Stimulated activated CD8-positive, alpha-beta memory T cell treated with anti-CD3 and anti-CD28 coated beads, Interleukin-2, amount 100 ng/mL, for 1 hour (primary cell): ENCODE measurements at regions not wholly inside any gene's neighbourhood (a gene's known extent, or its start where the extent isn't known, plus 50 kb on each side); places are given as distances from the start of the nearest gene placed in this dataset.
"Not testable (repeated sequence)": the region's sequence is repeated elsewhere in the genome, so short reads cannot be mapped to it uniquely, and the experiment has no call there.

Source experiments
- DNase-seq, 2 donors: peaks; one replicate each; pipeline ENCODE4 v3.0.0-alpha.2; 2020; ENCODE audit warnings: low read depth in 2 of 2

DNA sequence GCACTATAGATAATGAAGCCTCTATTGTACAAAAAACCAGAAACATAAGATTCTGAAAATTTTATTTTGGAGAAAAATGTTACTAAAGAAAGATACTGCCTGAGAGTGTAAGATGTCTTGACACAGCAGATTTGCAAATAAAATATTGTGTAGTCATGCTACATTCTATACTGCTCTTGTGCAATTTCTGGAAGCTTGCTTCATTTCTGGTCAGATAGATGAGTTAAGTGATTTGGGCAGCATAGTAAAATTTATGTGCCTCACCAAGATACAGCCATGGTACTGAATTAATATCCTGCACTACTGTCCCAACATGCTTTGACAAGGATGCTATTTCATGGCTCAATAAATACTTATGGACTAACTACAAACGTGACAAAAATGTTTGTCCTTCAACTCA, 55.1 kb upstream of the STARD13 start:
- no peak for DNase-seq

DNA sequence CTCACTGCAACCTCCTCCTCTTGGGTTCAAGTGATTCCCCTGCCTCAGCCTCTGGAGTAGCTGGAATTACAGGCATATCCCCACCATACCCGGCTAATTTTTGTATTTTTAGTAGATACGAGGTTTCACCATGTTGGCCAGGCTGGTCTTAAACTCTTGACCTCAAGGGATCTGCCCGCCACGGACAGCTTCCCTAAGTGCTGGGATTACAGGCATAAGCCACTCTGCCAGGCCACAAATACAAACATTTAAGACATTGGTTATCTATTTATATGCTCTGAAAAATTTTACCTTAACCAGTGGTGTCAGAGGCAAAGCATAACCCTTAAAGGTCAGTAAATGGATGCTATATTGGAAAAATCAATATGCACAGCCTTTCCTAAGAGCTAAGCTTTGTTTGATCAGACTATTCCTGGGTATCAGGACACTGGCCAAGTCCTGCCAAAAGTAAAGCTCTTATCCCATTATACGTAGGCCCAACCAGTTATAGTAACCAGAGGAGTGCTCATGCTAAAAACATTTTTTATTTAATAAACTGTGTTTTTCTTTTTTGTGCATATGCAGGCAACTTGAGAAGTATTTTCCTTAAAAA, 56.4 kb upstream of the STARD13 start:
- DNase-seq, result no peak

DNA sequence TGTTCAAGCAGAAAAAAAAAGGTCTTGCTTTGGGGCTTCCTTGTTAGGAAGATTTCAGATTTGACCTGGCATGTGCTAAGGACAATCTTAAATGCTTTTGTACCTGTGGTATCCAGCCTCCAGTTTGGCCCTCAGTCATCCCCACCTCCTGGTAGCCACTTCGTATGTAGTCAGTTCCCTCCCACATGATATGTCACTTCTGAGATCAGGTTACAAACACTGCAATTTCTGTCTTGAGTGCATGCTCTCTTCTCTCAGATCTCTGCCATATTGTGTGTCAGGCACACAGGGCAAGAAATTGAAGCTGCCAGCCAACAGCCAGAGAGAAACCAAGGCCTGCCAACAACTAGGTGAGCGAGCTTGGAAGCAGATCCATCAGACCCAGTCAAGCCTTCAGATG, 60.3 kb upstream of the STARD13 start:
- DNase-seq, result no peak

DNA sequence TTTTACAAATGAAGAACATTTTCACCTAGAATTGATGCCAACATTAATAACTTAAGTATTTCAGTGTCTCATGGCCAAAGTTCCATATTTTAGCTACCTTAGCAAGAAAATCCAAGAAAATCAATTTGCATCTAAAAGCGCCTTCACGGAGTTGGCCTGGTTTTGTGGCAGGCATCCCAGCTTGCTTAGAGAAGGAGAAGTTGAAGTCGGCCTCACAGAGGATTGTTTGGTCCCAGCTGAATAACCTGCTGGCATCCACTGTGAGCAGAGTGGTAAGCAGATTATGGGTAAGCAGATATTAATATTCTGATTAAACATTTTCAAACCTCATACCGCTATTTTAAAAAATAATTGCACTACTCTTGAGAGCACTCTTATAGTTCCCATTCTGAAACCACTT, 62.3 kb upstream of the STARD13 start:
- DNase-seq, result no peak

DNA sequence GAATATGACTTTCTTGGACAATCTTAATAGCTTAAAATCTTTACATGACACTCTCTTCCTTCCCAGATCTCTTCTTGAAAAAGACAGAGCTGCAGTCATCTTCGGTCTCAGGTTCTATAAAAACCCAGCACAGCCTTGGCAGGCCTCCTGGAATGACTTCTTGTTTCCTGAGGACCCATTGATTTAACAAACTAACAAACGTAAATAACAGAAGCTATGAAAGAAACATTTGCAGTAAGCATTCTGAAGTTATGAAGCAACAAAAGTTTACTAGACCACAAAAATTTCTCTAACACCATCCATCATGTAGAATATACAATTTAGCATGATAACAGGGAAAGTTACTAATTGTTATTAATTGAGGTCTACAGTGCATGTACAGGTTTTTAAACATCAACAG, 62.8 kb upstream of the STARD13 start:
- DNase-seq, result no peak

DNA sequence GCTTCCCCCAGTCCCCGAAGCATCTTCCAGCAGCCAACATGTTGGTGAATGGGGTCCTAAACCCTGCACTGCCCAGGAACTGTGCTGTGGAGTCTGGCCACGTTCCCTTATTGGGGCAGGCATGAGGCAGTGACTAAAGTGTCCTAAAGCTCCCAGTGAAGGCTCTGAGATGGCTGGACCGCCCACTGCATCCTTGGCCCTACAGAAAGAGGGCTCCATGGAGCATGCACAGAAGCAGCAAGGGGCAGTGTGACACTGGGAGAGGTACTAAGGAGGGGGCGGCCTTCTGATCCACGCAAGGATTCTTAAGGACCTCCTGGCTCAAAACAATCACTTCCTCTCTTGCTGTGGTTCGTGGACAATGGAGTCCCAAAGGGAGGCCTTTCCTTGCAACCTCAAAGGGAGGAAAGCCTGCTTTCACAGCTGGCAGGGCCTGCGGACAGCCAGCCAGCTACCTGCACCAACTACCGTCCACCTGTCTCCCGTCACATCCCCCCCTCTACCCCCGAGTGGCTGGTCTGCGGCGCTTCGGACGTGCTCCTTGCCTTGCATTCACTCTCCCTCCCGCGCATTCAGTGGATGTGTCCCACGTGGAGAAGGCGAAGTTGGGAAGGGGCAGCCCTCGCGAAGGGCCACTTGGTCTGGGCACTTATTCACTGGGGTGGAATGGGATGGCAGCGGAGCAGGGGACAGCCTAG, 63.9 kb upstream of the STARD13 start:
- DNase-seq, result no peak

DNA sequence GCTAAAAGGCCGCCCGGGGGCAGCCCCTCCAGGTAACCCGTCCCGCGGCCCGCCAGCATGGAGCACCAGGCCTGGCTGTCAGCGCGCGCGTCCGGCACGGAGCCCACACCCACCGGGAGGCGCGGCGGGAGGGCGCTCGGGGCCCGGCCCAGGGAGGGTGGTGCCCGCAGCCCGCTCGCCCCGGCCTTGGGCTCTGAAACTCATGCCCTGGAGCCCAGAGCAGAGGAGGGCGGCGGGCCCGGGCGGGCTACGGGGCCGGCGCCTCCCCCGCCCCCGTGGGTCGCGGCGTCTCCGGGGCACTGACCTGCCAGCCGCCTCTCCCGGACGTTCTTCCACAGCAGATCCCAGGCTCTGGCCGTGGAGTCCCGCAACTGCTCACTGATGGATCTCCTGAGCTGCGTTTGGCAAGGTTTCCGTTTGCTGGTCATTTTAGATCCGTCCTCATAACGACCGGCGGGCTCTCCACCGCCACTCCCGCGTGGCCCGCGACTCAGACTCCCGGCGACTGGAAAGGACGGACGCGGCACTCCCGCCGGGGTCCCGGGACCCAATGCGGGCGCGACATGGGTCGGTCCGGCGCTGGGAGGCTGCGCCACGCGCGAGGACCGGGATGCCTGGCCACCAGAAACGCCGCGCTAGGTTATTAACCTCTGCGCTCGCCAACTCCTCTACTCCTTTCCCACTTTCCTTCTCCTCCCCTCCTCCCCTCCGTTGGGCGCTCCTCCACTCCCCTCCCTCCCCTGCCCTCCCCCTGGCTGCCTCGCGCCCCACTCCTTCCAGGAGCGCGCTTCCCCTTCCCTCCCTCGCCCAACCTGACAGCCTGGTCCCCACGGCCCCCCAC, 64.7 kb upstream of the STARD13 start:
- DNase-seq, result no peak

DNA sequence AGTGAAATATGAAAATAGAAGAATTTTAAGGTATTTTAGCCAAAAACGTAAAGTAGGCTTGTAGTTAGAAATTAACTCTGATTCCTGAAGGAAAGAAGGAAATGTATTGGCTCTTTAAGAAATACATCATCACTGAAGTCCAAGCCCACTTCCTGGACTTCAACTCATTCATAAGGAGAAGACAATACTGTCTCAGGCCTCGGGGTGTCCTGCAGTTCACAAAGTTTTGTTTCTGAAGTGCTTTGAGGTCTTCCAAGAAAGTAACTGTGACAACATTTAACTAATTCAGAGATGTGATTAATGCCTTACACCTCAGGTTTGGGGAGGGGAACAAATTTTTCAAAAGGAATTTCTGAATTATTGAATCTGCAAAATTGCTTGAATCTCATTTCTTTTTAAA, 65.8 kb upstream of the STARD13 start:
- no peak for DNase-seq

DNA sequence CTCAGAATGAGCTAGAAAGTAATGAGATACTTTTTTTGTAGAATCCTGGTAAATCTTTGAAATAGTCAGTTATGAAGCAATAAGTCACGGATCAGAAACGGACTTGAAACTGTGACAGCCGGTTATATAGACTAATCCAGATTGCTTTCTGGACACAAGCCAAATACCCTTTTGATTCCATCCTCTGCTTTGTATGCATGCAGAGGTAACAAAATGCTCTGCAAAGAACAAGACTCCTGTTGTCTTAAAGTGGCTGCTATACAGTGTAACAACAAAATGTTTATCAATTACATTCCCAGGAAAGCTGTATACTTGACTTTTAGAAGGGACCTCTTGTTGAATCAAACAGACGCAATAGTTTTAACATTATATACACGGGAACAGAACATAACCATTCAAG, 66.5 kb upstream of the STARD13 start:
- DNase-seq, result no peak

DNA sequence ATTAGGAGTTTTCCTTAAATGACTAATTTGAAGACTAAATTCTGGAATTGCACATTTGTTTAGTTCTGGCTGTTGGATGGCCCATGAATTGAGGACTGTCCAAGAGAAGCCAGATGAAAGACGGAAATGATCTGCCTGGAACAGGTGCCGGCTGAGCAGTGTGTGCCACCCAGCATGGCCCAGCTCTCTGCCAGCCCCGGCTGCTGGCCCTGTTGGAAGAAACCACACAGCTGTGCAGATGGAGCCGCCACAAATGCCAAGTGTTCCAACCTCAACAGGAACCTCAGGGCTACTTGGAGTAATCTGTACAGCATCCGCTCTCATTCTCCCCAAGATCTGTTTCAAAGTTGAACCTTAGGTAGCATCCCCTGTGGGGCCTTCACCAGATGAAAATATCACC, 67.0 kb upstream of the STARD13 start:
- DNase-seq, result no peak

DNA sequence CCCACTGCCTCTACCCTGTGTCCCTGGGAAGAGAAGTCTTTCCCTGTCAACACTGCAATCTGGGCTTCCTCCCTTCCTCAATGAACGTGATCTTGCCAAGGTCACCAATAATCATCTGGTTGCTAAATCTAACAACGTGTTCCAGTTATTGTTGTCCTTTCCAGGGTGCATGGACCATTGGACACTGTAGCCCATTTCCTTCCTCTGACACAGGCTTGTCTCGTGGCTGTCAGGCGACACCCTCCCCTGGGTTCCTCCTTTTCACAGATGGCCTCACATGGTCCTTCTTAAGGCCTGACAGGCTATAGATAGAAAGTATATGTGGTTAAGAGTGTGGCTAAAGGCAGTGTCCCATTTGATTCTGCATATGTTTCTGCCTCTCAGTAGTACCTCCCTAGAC, 67.7 kb upstream of the STARD13 start:
- DNase-seq, result no peak

DNA sequence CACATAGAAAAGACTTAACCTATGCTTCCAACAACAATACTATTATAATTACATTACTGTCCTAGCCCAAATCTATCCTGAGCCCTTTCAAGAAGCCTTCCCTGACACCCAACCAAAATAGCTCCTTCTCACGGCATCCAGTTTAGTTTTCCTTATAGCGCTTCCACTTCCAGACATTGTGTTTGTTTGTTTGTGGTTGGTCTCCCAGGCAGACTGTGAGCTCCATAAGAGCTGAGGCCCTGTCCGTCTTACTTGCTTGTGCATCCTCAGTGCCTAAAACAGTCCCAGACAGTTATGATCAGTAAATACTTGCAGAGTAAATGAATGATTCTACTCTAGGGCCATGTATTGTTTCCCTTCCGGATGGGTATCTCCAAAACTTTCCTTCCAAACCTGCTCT, 68.1 kb upstream of the STARD13 start:
- no peak for DNase-seq

DNA sequence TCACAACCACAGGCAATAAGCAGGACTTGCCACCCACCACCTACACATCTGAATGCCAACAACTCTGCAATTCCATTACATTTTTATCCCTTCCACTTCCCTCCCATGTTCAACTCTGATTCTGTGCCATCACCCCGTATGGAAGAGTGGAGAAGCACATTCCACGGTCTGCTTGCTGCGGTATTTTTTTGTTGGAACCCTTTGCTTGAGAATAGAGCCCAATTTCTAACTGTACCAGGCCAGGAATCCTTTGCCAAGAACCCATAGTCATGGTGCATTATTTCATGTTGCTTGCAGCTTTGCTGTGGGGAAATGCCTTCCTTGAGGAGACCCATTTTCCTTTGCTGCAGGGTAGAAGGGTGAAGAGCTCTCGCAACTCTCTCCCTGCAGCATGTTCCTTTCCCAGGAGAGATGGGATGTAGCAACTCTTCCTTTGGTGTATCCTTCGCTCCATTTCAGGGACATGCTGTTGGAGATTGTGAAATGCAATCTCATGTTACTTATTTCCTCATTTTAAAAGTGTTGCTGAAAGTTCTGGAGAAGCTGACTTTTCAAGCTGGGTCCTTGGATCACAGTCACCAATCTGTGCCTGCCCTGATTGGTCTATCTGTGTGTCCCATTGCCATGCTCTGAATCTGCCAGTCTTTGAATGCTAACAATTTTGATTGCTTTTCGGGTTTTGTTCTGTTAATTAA, 69.8 kb upstream of the STARD13 start:
- DNase-seq, result no peak

DNA sequence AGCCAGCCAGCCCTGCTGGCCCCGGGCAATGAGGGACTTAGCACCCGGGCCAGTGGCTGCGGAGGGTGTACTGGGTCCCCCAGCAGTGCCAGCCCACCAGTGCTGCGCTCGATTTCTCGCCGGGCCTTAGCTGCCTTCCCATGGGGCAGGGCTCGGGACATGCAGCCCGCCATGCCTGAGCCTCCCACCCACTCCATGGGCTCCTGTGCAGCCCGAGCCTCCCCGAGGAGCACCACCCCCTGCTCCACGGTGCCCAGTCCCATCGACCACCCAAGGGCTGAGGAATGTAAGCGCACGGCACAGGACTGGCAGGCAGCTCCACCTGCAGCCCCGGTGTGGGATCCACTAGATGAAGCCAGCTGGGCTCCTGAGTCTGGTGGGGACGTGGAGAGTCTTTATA, 72.5 kb upstream of the STARD13 start:
- not testable (repeated sequence) for DNase-seq

DNA sequence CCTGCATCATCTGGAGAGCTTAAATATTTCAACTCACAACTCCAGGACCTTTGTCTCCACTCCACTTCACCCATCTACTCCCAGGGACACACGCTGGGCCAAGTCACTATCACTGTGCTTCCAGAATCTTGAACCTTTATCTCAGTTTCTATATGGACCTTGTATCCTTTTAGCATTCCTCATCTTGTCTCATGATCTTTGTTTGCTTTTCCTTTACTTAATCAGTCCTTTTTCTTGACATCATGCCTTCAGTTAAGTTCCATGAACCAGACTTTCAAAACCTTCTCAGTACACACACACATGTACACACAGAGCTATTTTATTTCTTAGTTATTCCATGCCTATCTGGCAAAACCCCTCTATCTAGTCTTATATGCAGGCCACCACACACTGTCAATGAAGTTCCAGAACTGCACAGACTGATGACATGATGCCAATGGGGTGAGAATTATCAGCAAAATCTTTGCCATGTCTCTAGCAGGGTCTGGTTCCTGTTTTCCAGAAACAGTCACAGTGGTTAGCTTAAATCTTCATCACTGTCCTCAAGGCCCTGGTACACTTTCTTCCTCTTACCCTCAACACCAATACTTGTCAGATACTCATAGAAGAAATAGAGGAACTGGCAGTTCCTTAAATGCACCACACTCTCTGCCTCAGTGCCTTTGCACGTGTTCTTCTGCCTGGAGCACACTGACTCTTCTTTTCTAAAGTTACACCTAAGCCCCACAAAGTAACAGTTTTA, 77.6 kb upstream of the STARD13 start:
- DNase-seq, result no peak

DNA sequence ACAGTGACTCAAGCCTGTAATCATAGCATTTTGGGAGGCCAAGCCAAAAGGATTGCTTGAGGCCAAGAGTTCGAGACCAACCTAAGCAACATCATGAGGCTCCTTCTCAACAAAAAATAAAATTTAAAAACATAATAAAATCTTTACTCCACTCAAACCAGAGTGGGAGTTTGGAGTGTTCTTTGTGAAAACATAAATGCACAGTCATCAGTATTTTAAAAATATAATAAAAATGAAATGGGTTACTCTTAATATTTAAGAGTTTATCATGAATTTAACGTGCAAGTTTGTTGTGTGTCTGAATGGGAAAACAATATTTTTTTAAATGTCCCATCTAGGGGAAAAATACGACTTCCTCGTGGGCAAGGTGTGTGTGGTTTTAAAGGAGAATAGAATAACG, 78.6 kb upstream of the STARD13 start:
- no peak for DNase-seq

DNA sequence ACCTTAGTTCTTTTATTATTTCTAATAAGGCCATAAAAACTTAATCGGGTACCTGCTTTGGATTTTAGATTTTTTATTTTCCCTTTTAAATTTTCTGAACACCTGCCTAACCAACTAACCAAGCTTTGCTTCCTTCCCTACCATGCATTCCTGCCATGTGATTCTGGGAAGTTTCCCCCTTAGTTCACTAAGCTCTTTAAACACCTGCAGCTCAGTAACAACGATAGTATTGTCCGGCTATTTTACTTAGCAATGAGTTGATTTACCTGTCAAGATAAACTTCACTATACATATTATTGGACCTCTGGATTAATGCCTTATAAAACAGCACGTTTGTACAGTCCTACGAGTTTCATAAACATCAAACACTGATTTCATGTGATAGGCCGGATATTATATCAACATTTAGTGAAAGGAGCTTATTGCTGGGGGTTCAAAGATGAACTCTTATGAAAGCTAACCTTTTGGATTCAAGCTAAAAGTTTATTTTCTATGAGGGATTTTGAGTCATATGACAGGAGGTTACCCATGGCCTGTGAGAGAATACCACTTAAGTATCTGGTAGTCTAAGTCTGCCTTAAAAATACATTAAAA, 81.0 kb upstream of the STARD13 start:
- DNase-seq, result no peak

DNA sequence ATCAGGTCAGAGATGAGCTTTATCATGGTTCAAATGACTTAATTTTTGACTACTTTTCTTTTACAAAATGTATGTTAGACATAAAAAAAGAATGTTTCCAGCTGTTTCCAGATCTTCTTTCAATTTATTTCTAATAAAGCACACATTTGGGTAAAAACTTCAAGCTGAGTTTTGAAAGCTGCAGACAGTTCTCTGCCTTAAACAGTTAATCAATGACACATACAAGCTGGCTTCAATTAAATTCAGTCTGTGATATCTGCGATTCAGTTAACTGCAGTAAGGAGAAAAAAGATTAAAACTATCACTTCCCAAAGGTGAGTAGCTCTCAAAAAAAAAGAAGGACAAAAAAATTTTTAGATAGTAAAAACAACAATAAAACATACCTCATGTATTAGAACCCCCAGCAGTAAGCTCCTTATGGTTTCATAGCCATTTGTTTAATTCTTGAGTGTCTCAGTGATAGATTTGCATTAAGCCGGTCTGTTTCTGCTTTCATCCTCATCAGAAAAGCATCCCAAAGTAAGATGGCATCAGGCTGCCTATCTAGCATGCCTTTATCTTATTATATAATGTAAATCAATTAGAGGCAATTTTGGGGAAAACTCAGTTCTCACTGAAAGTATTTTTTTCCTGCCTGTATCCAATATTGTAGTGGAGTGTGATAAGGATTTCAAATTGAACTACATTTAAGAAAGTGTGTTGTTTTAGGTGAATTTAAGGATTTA, 81.8 kb upstream of the STARD13 start:
- no peak for DNase-seq

DNA sequence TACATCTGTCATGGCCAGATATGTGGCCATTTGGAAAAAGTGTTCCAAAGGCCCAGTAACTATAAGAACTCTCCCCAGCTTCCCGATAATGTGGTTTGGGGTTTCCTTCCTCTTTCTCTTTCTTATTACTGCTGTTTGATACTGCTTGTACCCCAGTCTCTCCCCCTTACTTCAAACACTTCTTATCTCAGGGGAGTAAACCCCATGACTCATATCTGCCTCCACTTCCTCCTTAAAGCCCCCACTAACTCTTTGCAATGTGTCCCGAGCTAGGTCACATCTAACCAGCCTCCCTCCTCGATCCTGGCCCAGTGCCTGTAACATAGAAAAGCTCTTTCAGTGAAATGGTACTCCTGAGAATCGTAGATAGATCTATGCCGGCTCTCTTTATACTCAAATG, 82.4 kb upstream of the STARD13 start:
- DNase-seq, result no peak

DNA sequence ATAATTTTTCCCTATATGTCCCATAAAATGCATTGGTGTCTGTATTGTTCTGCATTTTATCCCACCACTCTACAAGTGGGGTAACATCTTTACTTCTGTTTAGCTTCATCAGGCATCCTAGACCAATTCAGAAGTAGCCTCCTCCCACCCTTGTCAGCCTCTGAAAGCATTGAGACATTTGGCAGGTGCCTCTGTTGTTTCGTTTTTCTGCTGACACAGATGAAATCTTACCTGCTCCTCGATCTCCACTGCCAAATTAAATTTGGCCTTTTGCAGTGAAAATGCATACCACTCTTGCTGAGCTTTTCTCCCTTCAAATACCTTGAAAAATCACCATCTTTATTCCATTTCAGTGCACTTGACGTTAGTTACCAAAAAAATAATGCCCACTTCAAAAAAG, 83.5 kb upstream of the STARD13 start:
- DNase-seq, result no peak
